Body of pancreas (tissue), 4 donors: ENCODE measurements at regions not wholly inside any gene's neighbourhood (a gene's known extent, or its start where the extent isn't known, plus 50 kb on each side); places are given as distances from the start of the nearest gene placed in this dataset.

Source experiments
- ATAC-seq: fragments of 150-250 bp; one replicate; pipeline ENCODE4 v1.9.1; 2016
- DNase-seq, 4 donors: peaks; one replicate each; pipeline ENCODE4 v3.0.0-alpha.2; 2019
- H3K27ac ChIP-seq, 4 donors: fragments of 200-600 bp; sonication (generic); 1 replicate in 3 of 4; 2 replicates in 1 of 4; pipeline versions ENCODE4 v1.5.1 to v1.6.1; 2016 to 2019; ENCODE audit warnings: mild to moderate bottlenecking in 1 of 4, mixed read lengths in 1 of 4, moderate library complexity in 1 of 4
- H3K27me3 ChIP-seq, 2 donors: fragments of 200-600 bp; sonication (generic); one replicate each; pipeline ENCODE4 v1.6.0; 2016; ENCODE audit warnings: mild to moderate bottlenecking in 1 of 2
- H3K36me3 ChIP-seq, 2 donors: fragments of 200-600 bp; sonication (generic); replicated peaks in 1 of 2; 2 replicates each; pipeline ENCODE4 v1.5.1; 2016; ENCODE audit warnings: low read depth in 2 of 2; ENCODE audit not compliant: insufficient read depth in 1 of 2
- H3K4me1 ChIP-seq: fragments of 200-600 bp; sonication (generic); one replicate; pipeline ENCODE4 v1.6.0; 2016
- H3K4me3 ChIP-seq, 2 donors: fragments of 200-600 bp; sonication (generic); 1 replicate in 1 of 2; 2 replicates in 1 of 2; pipeline ENCODE4 v1.5.1; 2016 to 2019
- H3K9me3 ChIP-seq, 3 donors: fragments of 200-600 bp; sonication (generic); 1 replicate in 2 of 3; 2 replicates in 1 of 3; pipeline ENCODE4 v1.5.1; 2016
- CTCF ChIP-seq, 7 experiments: fragments of 450-650 bp in 4 of 7; fragments of 200-600 bp in 3 of 7; sonication (generic) in 3 of 7; IDR thresholded peaks; one replicate each; pipeline ENCODE4 v1.5.1; 2016 to 2019; ENCODE audit warnings: antibody characterized with exemption in 7 of 7
- POLR2A ChIP-seq, 3 donors: fragments of 450-650 bp; IDR thresholded peaks; one replicate each; pipeline ENCODE4 v1.6.1; 2016; ENCODE audit warnings: antibody characterized with exemption in 3 of 3, mild to moderate bottlenecking in 2 of 3
- WGBS, 2 donors: methylation state at CpG; one replicate each; pipeline ENCODE4 v1.1.5; 2017; 5-methylcytosine and 5-hydroxymethylcytosine counted together
- intact Hi-C: fragments of 100-400 bp; cut with DNase I; formaldehyde crosslinking; loops from one replicate; pipeline ENCODE4 v1.15.1; 2023

- Histone ChIP-seq H3K4me1 (no peaks in the 10 kb centered on the region), H3K27ac (no peak overlapping the region), H3K36me3 (no peaks in the 10 kb centered on the region), H3K27me3 (no peaks in the 10 kb centered on the region), H3K9me3 (no peaks in the 10 kb centered on the region), H3K4me3 (no peak overlapping the region)
- TF ChIP-seq POLR2A (IDR thresholded peaks at IDR 0.05) (no peak), CTCF (IDR thresholded peaks at IDR 0.05) (no peak)
- intact Hi-C loops: no loop called here
- ATAC-seq (no peak), DNase-seq (no peak)
- 41 to 50% methylated on average over 2 of the region's 2 CpGs for WGBS, 2 donors
Observed at GRCh38 chr7:41830271-41830670, 127.4 kb upstream of the INHBA start.

GRCh38 chr7:41828911-41829310 lies 126.0 kb upstream of the INHBA start:
- no peaks in the 10 kb centered on the region for H3K36me3 ChIP-seq
- no peaks in the 10 kb centered on the region for H3K9me3 ChIP-seq
- DNase-seq (no peak), ATAC-seq (no peak)
- H3K4me3 ChIP-seq: no peak overlapping the region
- H3K27ac ChIP-seq: no peak overlapping the region
- 40 to 45% methylated on average over 4 of the region's 4 CpGs for WGBS, 2 donors
- no peaks in the 10 kb centered on the region for H3K27me3 ChIP-seq
- intact Hi-C loops: no loop called here
- TF ChIP-seq POLR2A (IDR thresholded peaks at IDR 0.05) (no peak), CTCF (IDR thresholded peaks at IDR 0.05) (no peak)
- no peaks in the 10 kb centered on the region for H3K4me1 ChIP-seq

GRCh38 chr7:41826641-41827040 lies 123.8 kb upstream of the INHBA start:
- ATAC-seq (no peak), DNase-seq (no peak)
- no peaks in the 10 kb centered on the region for H3K27me3 ChIP-seq
- TF ChIP-seq CTCF (IDR thresholded peaks at IDR 0.05): no peak
- no peak for TF ChIP-seq POLR2A (IDR thresholded peaks at IDR 0.05)
- H3K36me3 ChIP-seq: no peaks in the 10 kb centered on the region
- H3K27ac ChIP-seq: no peak overlapping the region
- no peaks in the 10 kb centered on the region for H3K9me3 ChIP-seq
- intact Hi-C loops: no loop called here
- no peak overlapping the region for H3K4me3 ChIP-seq
- 80 to 88% methylated on average over 1 of the region's 1 CpG for WGBS, 2 donors
- H3K4me1 ChIP-seq: no peaks in the 10 kb centered on the region

- no peaks in the 10 kb centered on the region for H3K36me3 ChIP-seq
- no peaks in the 10 kb centered on the region for H3K4me1 ChIP-seq
- H3K4me3 ChIP-seq: no peak overlapping the region
- DNase-seq: no peak
- TF ChIP-seq POLR2A (IDR thresholded peaks at IDR 0.05) (no peak), CTCF (IDR thresholded peaks at IDR 0.05) (no peak)
- no peaks in the 10 kb centered on the region for H3K27me3 ChIP-seq
- H3K27ac ChIP-seq: no peak overlapping the region
- 27 to 31% methylated on average over 4 of the region's 4 CpGs for WGBS, 2 donors
- intact Hi-C loops: no loop called here
- no peaks in the 10 kb centered on the region for H3K9me3 ChIP-seq
- no peak for ATAC-seq
Observed at GRCh38 chr7:41825927-41826480, 123.1 kb upstream of the INHBA start.

- Histone ChIP-seq H3K9me3 (no peaks in the 10 kb centered on the region), H3K4me3 (no peak overlapping the region), H3K27ac (no peak overlapping the region), H3K27me3 (no peaks in the 10 kb centered on the region), H3K4me1 (no peaks in the 10 kb centered on the region), H3K36me3 (no peaks in the 10 kb centered on the region)
- intact Hi-C loops: no loop called here
- DNase-seq (no peak), ATAC-seq (no peak)
- TF ChIP-seq CTCF (IDR thresholded peaks at IDR 0.05): no peak
- no peak for TF ChIP-seq POLR2A (IDR thresholded peaks at IDR 0.05)
- 38 to 45% methylated on average over 2 of the region's 2 CpGs for WGBS, 2 donors
Observed at GRCh38 chr7:41824284-41824683, 121.4 kb upstream of the INHBA start.
